ENCODE measurements at regions not wholly inside any gene's neighbourhood (a gene's known extent, or its start where the extent isn't known, plus 50 kb on each side); places are given as distances from the start of the nearest gene placed in this dataset.
"Not testable (repeated sequence)": the region's sequence is repeated elsewhere in the genome, so short reads cannot be mapped to it uniquely, and the experiment has no call there.

GRCh38 chr11:86172894-86173293, 71.7 kb upstream of the EED start:
- H3K4me3 ChIP-seq (ENCODE audit: low read depth, low read length) = no peak overlapping the region
- TF ChIP-seq CTCF (IDR thresholded peaks at IDR 0.05; ENCODE audit: insufficient read depth, low read depth, low read length) = no peak
- DNase-seq (ENCODE audit: low read depth) = no peak

DNA sequence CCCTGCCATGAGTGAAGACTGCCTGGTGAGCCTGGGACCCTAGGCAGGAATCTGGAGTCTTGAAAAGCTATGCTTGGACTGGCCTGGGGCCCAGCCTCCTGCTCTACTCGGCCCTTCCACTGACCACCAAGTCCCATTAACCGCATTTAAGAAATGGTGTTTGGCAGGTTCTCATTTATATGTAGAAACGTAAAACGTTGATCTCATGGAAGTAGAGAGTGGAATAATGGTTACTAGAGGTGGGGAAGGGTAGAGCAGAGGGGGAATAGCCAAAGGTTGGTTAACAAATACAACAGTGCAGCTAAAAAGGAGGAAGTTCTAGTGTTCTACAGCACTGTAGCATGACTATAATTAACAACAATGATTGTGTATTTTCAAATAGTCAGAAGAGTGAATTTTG, 72.9 kb upstream of the EED start:
- H3K4me3 ChIP-seq (ENCODE audit: low read depth, low read length) = no peak overlapping the region
- TF ChIP-seq CTCF (IDR thresholded peaks at IDR 0.05; ENCODE audit: insufficient read depth, low read depth, low read length) = no peak
- DNase-seq (ENCODE audit: low read depth) = no peak

DNA sequence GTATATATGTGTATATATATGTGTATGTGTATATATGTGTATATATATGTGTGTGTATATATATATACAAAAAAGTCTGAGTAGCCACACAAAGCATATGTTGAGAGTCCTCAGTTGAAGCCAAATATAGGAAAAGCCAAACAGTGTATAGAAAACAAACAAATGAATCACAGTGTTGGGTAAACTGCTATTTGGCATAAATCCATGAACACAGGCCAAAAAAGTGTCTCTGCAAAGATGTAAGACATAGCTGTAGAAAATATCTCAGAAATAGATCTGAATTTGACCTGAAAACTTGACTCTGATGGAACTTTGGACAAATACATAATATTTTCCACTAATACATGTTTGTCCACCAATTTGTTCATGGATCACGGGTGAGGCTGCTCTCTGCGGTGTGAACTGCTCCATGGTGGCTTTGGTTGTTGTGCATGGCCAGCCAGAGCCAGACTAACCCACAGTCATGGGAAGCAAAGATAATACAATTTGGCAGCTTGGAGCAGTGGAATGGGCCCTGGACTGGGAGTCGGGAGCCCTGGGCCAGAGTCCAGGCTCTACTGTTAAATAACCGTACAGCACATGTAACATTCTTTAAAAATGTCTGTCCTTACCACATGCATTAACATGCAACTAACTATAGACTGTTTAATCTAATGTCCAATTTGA, 76.9 kb upstream of the EED start:
- no peak overlapping the region for H3K4me3 ChIP-seq (ENCODE audit: low read depth, low read length)
- DNase-seq (ENCODE audit: low read depth) = no peak
- TF ChIP-seq CTCF (IDR thresholded peaks at IDR 0.05; ENCODE audit: insufficient read depth, low read depth, low read length) = no peak

DNA sequence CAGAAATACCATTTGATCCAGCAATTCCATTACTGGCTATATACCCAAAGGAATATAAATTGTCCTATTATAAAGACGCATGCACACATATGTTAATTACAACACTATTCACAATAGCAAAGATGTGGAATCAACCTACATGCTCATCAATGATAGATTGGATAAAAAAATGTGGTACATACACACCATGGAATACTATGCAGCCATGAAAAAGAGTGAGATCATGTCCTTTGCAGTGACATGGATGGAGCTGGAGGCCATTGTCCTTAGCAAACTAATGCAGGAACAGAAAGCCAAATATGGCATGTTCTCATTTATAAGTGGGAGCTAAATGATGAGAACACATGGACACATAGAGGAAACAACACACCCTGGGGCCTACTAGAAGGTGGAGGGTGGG, 78.3 kb upstream of the EED start:
- not testable (repeated sequence) for H3K4me3 ChIP-seq (ENCODE audit: low read depth, low read length); DNase-seq (ENCODE audit: low read depth)

DNA sequence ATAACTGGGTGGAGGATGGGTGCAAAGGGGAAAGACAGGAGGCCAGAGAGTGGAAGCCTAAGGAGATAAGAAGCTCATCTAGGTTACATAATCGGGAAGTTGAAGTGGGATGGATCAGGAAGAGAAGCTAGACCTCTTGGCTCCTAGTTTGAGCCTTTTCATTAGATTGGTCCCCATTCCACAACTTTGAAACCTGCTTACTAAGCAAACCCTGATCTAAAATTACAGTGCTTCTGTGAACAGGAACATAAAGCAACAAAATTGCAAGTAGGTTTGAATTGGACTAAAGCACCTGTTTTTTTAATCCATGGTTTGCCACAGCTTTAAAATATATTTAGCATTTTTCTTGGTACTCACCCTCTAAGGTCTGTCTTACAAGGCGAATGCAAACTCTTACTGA, 80.4 kb upstream of the EED start:
- no peak for TF ChIP-seq CTCF (IDR thresholded peaks at IDR 0.05; ENCODE audit: insufficient read depth, low read depth, low read length)
- no peak overlapping the region for H3K4me3 ChIP-seq (ENCODE audit: low read depth, low read length)
- no peak for DNase-seq (ENCODE audit: low read depth)

GRCh38 chr11:86163221-86163876, 81.2 kb upstream of the EED start:
- DNase-seq (ENCODE audit: low read depth) = peak; percentile 80
- not testable (repeated sequence) for H3K4me3 ChIP-seq (ENCODE audit: low read depth, low read length)

GRCh38 chr11:86162239-86162638, 82.3 kb upstream of the EED start:
- no peak overlapping the region for H3K4me3 ChIP-seq (ENCODE audit: low read depth, low read length)
- TF ChIP-seq CTCF (IDR thresholded peaks at IDR 0.05; ENCODE audit: insufficient read depth, low read depth, low read length) = no peak
- DNase-seq (ENCODE audit: low read depth) = peak; percentile 86

DNA sequence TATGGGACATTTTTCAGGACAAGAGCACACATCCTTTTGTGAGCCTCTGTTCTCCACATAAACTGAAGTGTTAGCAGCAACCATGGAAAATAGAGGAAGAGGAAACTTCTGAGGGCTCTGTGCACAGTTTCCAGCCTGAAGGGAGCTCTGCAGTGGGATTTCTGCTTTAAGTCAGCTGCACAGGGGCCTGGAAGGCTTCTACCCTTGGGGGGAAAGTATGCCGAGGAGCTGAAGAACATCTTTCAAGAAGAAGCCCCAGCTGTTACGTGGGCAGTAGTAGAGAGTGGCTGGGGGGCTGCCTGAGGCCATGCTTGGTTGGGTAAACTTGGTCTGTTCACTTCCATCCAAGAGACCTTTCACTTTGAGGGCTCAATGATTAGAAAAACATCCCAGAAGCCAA, 82.7 kb upstream of the EED start:
- no peak for DNase-seq (ENCODE audit: low read depth)
- no peak for TF ChIP-seq CTCF (IDR thresholded peaks at IDR 0.05; ENCODE audit: insufficient read depth, low read depth, low read length)
- no peak overlapping the region for H3K4me3 ChIP-seq (ENCODE audit: low read depth, low read length)
